ENCODE measurements at regions not wholly inside any gene's neighbourhood (a gene's known extent, or its start where the extent isn't known, plus 50 kb on each side); places are given as distances from the start of the nearest gene placed in this dataset.
"Not testable (repeated sequence)": the region's sequence is repeated elsewhere in the genome, so short reads cannot be mapped to it uniquely, and the experiment has no call there.

DNA sequence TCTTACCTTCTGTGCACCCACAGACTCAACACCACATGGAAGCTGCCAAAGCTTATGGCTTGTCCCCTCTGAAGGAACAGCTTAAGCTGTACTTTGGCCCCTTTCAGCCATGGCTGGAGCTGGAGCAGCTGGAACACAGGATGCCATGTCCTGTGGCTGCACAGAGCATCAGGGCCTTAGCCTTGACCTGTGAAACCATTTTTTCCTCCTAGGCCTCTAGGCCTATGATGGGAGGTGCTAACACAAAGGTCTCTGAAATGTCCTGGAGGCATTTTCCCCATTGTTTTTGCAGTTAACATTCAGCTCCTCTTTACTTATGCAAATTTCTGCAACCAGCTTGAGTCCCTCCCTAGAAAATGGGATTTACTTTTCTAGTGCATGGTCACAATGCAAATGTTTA, 461.4 kb upstream of the TYRP1 start:
- in situ Hi-C loops (cut with HindIII; ENCODE audit: low sequenced_read_pairs): no loop called here
- DNase-seq (ENCODE audit: low spot score): no peak

DNA sequence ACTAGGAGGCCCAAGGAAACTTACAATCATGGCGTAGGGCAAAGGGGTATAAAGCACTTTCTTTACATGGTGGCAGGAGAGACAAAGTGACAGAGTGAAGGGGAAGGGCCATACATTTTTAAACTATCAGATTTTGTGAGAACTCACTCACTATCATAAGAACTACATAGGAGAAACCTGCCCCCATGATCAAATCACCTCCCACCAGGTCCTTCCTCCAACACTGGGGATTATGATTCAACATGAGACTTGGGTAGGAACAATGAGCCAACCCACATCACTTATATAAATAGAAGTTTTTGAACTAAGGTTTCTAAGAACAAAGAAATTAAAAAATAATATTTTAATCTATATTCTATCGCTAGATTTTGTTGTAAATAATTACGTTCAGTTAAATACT, 460.3 kb upstream of the TYRP1 start:
- DNase-seq (ENCODE audit: low spot score): no peak
- in situ Hi-C loops (cut with HindIII; ENCODE audit: low sequenced_read_pairs): no loop called here

DNA sequence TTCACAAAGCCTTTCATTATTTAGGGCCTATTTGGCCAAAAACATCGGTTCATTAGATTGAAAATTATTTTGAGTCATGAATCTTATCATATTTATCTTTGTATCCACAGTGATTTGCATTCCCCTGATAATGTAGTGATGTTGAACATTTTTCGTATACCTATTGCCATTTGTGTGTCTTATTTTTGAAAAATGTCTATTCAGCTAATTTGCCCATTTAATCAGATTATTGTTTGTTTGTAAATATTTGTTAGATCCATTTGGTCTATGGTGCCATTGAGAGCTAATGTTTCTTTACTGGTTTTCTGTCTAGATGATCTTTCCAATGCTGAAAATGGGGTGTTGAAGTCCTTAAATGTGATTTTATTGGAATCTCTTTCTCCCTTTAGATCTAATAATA, 439.2 kb upstream of the TYRP1 start:
- DNase-seq (ENCODE audit: low spot score): no peak
- in situ Hi-C loops (cut with HindIII; ENCODE audit: low sequenced_read_pairs): no loop called here

DNA sequence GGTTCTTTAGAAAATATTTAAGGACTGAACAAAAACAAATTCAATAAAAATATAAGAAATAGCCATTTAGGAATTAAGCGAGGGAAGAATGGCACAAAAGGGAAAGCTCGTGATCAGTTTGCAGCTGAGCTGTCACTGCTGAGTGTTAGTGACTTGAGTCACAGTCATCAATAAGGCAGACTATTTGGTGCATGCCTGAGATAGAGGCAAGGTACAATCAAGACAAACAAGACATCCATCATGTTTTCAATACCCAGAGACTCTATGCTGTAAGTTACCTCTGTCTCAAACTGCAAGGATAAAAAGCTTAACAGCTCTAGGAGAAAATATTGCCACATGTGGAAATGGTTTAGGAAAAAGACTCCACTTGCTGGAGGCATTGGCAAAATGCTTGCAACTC, 426.4 kb upstream of the TYRP1 start:
- in situ Hi-C loops (cut with HindIII; ENCODE audit: low sequenced_read_pairs): no loop called here
- no peak for DNase-seq (ENCODE audit: low spot score)

DNA sequence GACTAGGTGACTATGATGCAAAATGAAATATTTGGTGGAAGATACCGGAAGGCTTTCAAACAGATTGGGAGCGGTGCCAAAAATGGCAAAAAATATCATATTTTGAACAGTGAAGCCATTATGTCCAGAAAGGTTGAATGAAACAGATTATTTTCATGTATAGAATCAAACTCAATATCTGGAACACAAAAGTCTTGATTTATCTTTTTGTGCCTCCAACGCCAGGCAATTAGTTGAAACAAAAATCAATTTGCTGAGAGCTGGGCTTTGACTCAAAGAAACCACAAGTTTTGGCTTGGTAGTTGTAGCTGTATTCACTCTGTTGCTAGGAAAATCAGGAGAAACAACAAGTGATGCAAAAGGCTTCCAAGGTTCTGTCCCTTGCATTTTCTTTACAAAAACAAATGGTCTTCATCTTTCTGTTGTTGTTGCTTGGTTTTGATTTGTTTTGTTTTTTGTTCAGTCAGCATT, 421.7 kb upstream of the TYRP1 start:
- in situ Hi-C loops (cut with HindIII; ENCODE audit: low sequenced_read_pairs): no loop called here
- peak; percentile 2 for DNase-seq (ENCODE audit: low spot score)

DNA sequence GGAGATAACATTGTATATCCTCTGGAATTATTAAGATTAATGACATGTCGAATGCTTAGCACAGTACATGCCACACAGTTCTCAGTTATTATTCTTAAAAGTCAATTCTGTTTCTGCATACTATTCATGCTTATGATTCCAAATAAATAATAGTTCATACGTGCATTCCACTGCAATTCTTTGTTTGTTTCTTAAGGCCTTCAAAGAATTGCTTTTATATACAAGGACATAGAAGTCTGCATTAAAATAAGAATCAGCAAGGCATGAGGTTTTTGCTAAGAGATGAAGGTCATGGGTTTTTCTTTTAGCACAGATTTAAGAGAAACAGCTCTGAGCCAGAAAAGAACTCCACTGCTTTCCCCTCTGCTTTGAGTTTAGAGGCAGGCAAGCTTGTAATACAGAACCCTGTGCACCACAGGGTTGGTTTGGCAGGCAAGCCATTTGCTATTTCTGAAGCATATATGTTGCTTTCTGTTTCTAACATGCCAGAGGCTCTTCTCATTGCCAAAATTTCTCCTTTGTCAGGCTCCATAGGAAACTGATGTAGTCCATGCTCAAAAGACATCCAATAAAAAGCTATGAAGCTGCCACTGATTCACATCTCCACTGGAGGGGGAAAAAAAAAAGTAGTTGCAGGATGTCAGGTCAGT, 420.6 kb upstream of the TYRP1 start:
- in situ Hi-C loops (cut with HindIII; ENCODE audit: low sequenced_read_pairs): no loop called here
- DNase-seq (ENCODE audit: low spot score): no peak

DNA sequence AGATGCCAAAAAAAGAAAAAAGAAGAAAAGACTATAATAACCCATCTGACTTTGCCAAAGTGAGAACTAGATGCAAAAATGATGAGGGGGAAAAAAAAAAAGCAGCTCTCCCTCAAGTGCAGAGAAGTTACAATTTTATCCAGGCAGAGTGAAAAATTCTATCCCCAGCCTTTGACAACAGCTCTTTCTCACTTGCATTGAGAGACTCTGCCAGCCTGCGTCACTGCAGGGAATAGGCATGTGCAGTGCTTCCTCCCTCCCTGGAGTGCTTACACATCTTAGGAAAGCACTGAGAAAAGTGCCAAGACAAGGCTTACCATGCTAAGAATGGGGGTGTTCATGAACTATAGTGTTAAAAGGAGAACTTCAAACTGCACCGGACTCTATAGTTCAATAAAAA, 418.6 kb upstream of the TYRP1 start:
- DNase-seq (ENCODE audit: low spot score): no peak
- in situ Hi-C loops (cut with HindIII; ENCODE audit: low sequenced_read_pairs): no loop called here

DNA sequence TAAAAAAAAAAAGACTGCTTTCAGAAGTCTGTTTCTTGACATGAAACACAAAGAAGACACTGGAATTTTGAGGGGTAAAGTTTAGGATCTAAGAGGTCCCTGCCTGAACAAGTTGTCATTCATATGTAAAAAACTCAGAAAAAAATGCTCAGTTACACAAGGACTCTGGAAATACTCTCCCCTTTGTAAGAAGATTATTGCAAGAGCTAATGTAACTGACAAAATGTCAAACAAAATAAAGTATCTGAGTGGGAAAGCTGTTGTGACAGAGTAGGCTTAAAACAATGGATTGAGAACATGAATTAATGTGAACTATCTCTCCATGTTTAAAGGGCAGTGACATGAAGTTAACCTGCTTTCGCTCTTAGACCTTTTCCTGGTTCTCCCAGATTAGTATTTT, 416.7 kb upstream of the TYRP1 start:
- in situ Hi-C loops (cut with HindIII; ENCODE audit: low sequenced_read_pairs): no loop called here
- DNase-seq (ENCODE audit: low spot score): no peak

DNA sequence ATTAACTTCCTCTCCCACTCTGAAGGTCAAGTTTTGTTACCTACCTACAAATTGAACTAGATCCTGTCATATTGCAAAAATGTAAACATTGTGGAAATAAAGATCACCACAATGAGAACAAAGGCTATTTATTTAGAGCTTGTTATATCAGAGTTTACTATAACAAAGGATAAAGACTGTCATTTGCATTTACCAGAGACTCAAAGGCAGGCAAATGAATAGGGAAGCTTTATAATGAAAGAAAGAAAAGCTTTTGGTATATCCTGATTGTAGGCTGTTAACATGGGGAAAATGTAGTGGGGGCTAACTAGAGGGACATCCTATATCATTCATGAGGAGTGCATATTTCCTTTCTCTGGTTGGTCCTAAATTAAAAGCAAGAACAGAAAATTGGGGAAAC, 403.5 kb upstream of the TYRP1 start:
- in situ Hi-C loops (cut with HindIII; ENCODE audit: low sequenced_read_pairs): no loop called here
- no peak for DNase-seq (ENCODE audit: low spot score)

DNA sequence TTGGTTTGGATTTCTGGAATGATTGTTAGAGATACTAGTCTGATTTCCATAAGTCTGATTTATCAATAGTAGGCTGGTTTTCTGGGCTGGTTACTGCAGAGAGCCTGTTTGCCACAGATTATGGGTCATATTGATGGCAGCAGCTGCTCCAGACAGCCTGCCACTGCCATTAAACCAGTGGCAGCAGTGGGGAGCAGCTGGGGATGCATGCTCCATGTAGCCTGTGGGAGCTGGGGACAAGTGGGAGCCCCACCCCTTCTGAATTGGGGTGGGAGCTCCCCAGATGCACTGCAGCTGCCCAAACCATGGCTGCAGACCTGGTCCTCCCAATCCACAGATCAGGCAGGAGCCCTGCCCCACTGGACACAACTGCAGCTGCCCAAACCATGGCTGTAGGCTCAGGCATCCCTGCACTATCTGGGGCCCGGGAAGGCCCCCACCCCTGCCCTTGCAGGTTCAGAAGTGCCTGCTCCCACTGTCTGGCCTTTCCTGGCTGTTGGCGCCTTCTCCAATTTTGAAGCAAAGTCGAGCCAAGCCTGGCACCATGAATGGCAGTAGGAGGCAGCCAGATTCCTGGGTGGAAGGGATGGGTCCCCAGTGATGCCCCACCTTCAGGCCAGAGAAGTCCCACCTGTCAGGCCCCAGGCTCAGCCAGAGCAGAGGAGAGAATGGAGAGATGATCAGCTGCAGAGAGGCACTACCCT, 402.9 kb upstream of the TYRP1 start:
- in situ Hi-C loops (cut with HindIII; ENCODE audit: low sequenced_read_pairs): no loop called here
- DNase-seq (ENCODE audit: low spot score): no peak

DNA sequence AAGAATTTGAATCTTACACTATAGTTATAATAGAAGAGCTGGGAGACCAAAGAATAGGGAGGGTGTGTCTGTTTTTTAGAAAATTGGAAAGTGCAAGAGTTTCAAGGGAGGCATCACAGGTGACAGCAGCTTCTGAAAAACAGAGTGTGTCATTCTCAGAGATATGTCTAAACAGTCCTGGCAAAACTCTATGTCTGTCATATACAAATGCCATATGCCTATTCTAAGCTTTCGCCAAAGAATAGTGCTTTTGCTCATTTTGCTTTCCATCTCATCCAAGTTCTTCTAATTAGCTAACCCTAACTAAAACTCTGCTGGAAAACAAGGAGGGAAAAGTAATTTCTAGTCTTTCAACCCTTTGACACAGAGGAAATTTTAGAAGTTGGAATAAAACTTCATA, 388.0 kb upstream of the TYRP1 start:
- no peak for DNase-seq (ENCODE audit: low spot score)
- in situ Hi-C loops (cut with HindIII; ENCODE audit: low sequenced_read_pairs): no loop called here

DNA sequence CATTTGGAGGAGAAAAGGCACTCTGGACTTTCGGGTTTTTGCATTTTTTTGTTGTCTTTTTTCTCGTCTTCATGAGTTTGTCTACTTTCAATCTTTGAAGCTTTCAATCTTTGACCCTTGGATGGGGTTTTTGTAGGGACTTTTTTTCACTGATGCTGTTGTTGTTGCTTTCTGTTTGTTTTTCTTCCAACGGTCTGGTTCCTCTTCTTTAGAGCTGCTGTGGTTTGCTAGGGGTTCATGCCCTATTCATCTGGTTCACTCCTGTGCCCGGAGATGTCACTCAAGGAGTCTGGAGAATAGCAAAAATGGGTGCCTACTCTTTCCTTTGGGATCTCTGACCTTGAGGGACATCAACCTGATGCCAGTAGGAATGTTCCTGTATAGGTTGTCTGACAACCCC, 378.6 kb upstream of the TYRP1 start:
- no peak for DNase-seq (ENCODE audit: low spot score)

DNA sequence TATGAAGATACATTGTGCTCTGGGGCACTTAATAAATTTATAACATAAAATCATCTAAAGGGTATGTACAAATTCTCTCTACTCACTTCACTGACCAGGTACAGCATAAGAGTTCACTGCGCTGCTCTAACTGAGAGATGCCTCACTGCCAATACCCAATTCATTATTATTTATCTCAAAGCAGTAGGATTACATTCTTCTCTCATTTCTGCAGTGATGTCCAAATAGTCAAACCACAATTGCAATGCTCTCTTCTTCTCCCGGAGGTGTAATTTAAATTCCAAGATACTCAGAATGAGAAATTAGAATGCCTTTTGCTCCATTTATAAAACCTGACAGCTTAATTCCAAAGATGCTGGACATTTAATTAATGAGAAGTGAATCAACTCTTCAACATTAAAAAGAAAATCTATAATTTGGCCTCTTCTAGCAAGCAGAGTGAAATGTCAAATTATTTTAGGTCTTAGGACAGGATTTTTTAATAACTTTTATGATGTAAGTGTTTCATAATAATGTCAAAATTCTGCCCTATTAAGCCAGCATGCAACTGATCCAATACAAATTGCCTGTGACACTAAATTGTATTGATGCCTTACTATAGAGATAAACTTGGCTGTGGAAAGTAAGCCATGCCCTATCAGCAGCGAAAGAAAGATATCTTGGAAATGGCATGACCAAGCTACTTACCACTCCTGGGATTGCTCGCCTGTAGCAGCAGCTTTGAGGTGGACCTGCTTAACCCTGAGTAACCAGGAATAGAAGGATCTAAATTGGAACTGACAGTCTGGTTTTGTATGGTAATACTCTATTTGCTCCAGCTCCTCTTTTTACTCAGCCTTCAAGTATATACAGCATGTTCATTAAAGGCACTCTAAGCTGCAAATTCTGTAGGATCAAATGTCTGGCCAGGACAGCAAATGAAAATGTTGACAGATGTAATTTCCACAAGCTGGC, 374.2 kb upstream of the TYRP1 start:
- in situ Hi-C loops (cut with HindIII; ENCODE audit: low sequenced_read_pairs): no loop called here
- no peak for DNase-seq (ENCODE audit: low spot score)

More for the DNA sequence above, 378.6 kb upstream of the TYRP1 start:
- in situ Hi-C loops (cut with HindIII; ENCODE audit: low sequenced_read_pairs): no loop called here

DNA sequence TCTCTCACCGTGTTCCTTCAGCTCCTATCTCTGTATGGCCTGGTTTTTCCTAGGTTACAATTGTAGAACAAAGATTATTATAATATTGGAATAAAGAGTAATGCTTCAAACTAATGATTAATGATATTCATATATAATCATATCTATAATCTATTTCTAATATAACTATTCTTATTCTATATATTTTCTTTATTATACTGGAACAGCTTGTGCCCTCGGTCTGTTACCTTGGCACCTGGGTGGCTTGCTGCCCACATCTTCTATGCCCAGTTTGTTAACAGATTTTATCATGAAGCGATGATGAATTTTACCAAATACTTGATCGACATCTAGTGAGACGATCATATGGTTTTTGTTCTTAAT, 363.6 kb upstream of the TYRP1 start:
- in situ Hi-C loops (cut with HindIII; ENCODE audit: low sequenced_read_pairs): no loop called here

DNA sequence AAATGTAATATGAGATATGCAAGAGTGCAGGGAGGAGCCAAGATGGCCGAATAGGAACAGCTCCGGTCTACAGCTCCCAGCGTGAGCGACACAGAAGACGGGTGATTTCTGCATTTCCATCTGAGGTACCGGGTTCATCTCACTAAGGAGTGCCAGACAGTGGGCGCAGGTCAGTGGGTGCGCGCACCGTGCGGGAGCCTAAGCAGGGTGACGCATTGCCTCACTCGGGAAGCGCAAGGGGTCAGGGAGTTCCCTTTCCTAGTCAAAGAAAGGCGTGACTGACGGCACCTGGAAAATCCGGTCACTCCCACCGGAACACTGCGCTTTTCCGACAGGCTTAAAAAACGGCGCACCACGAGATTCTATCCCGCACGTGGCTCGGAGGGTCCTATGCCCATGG, 359.2 kb upstream of the TYRP1 start:
- in situ Hi-C loops (cut with HindIII; ENCODE audit: low sequenced_read_pairs); DNase-seq (ENCODE audit: low spot score): not testable (repeated sequence)

More for the DNA sequence above, 363.6 kb upstream of the TYRP1 start:
- no peak for DNase-seq (ENCODE audit: low spot score)

DNA sequence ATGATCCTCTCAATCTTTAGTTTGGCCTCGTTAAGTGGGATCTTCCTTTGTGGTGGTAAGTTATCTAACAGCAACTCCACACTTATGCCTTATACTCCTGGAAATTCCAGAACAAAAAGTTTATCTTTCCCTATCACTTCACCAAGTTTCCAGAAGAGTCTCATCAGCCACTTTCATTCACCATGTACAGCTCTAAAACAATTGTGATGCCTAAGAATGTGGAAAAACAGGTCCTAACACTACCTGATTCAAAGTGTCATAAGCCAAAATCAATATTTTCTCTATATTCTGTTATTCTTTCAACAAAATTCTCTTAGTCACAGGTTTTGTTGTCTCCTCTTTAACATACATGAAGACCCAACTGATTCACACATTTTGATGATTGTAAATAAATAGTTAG, 342.4 kb upstream of the TYRP1 start:
- no peak for DNase-seq (ENCODE audit: low spot score)
- in situ Hi-C loops (cut with HindIII; ENCODE audit: low sequenced_read_pairs): no loop called here

DNA sequence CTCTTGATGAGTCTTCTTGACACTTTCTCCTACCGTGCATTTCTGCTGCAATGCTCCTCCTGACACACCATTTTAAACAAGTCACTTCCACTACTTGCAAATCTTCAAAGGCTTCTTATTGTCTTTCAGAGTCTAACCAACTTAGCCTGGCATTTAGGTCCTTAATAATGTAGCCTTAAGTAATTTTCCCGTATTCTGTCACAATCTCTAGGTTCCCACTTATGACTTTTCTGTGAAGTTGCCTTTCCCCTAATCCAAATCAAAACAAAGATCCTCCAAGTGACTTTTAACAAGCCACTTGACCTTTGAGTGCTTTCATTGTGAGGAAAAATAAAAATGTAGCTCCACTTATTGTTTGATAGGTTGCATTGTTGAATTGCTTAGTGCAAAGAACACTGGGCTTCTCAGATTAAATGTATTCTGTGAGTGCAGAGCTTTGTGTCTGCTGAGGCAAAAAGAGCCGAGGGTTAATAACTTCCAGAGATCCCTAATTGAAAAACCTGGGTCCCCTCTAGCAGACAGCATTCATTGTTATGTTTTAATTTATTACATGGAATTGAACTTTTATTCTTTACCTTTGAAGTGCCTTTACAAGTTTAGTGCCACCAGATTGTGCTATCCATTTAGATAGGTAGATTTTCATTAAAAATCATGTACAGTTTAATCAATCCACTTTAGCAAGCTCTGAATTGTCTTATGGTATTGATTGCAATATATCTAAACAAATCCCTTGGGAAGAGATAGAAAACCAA, 341.7 kb upstream of the TYRP1 start:
- no peak for DNase-seq (ENCODE audit: low spot score)
- in situ Hi-C loops (cut with HindIII; ENCODE audit: low sequenced_read_pairs): no loop called here

DNA sequence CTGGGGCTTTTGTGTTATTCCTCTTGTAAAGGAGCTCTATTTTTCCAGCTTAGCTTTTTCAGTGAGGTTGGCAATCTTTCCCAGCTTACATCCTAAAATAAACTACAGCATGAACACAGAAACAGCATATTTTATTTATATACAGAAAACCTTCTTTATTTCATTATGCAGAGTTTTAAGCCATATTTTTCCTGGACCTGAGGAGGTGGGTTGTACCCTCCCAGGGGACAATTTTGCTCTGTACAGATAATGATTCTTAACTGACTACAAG, 341.2 kb upstream of the TYRP1 start:
- in situ Hi-C loops (cut with HindIII; ENCODE audit: low sequenced_read_pairs): no loop called here
- no peak for DNase-seq (ENCODE audit: low spot score)

DNA sequence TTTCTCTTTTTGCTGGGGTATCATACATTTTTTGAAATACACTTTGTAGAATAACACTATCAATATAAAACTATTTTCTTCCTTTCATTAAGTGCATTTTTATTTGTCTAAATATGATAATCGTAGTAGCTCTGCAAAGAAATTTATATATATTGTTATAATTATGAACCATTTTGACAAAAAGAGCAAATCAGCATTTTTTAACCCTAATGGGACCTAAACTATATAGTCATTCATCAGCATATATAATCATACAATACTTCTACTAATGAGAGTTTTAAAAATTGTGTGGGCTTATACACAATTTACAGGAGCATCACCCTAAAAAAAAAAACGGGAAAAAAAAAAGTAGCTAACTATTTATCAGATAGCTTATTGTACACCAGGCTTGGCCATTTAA, 329.7 kb upstream of the TYRP1 start:
- no peak for DNase-seq (ENCODE audit: low spot score)
- in situ Hi-C loops (cut with HindIII; ENCODE audit: low sequenced_read_pairs): no loop called here

DNA sequence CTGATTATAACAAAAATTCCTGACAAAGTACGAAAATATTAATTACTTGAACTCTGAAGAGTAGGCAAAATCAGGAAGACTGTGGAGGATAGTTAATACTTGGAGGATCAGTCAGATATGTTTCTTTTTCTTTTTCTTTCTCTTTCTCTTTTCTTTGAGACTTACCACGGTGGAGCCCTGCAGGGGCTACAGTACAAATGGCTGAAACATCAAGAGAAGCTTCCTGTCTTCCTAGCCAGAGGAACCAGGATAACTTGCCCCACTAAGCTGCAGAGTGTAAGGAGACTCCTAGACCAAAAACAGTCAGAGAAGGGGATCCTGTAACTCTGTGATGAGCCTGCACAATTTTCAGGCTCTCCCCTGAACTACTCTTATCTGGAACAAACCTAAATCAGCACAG, 324.6 kb upstream of the TYRP1 start:
- in situ Hi-C loops (cut with HindIII; ENCODE audit: low sequenced_read_pairs): no loop called here
- no peak for DNase-seq (ENCODE audit: low spot score)
